BE2C (cell line): ENCODE measurements at regions not wholly inside any gene's neighbourhood (a gene's known extent, or its start where the extent isn't known, plus 50 kb on each side); places are given as distances from the start of the nearest gene placed in this dataset.

Experiments
- DNase-seq: peaks from one replicate; pipeline ENCODE4 v3.0.0-alpha.2; 2020
- H3K27me3 ChIP-seq: fragments of 250-450 bp; sonication (Bioruptor Pico); 2 replicates; pipeline ENCODE4 v1.5.1; 2020; ENCODE audit warnings: mild to moderate bottlenecking
- H3K36me3 ChIP-seq: fragments of 250-450 bp; sonication (Bioruptor Pico); 2 replicates; pipeline ENCODE4 v1.5.1; 2020; ENCODE audit warnings: mild to moderate bottlenecking
- H3K4me1 ChIP-seq: fragments of 250-450 bp; sonication (Bioruptor Pico); 2 replicates; pipeline ENCODE4 v1.5.1; 2020
- H3K4me3 ChIP-seq: 2 replicates; pipeline ENCODE4 v1.5.1; 2011; ENCODE audit warnings: low read depth, low read length
- H3K9me3 ChIP-seq: fragments of 250-450 bp; sonication (Bioruptor Pico); 2 replicates; pipeline ENCODE4 v1.5.1; 2020
- CTCF ChIP-seq: IDR thresholded peaks from 2 replicates; pipeline ENCODE4 v1.5.1; 2012; ENCODE audit warnings: mild to moderate bottlenecking, low read depth, low read length

- Histone ChIP-seq H3K27me3 (no peaks in the 10 kb centered on the region), H3K36me3 (no peaks in the 10 kb centered on the region), H3K4me3 (no peak overlapping the region), H3K9me3 (no peaks in the 10 kb centered on the region), H3K4me1 (no peaks in the 10 kb centered on the region)
- DNase-seq: no peak
- no peak for TF ChIP-seq CTCF
Measured at GRCh38 chr4:58261526-58261925, 1151.3 kb upstream of the IGFBP7 start.

DNA sequence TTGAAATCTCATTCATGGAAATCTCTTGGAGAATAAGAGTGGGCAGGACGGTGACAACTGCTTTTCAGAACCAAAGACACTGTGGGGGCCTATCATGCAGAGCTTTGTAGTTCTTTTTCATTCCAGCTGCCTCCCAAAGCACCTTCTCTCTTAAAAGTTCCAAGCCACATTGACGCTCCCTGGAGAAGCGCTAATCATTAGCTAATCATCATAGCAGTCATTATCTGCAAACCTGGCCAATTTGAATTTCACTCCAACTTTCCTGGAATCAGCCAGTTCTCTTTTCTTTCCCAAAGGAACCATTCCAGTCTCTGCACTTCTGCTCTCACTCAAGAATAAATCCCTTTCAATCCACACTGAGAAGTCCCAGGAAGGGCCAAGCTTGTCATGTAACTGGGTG is 1144.1 kb upstream of the IGFBP7 start:
- H3K36me3 ChIP-seq: no peaks in the 10 kb centered on the region
- H3K9me3 ChIP-seq: no peaks in the 10 kb centered on the region
- H3K4me3 ChIP-seq: no peak overlapping the region
- no peaks in the 10 kb centered on the region for H3K27me3 ChIP-seq
- DNase-seq: no peak
- no peaks in the 10 kb centered on the region for H3K4me1 ChIP-seq
- TF ChIP-seq CTCF: no peak

GRCh38 chr4:58252656-58253055 is 1142.5 kb upstream of the IGFBP7 start:
- Histone ChIP-seq H3K9me3 (no peaks in the 10 kb centered on the region), H3K4me1 (no peaks in the 10 kb centered on the region), H3K4me3 (no peak overlapping the region), H3K27me3 (no peaks in the 10 kb centered on the region), H3K36me3 (no peaks in the 10 kb centered on the region)
- no peak for DNase-seq
- no peak for TF ChIP-seq CTCF

DNA sequence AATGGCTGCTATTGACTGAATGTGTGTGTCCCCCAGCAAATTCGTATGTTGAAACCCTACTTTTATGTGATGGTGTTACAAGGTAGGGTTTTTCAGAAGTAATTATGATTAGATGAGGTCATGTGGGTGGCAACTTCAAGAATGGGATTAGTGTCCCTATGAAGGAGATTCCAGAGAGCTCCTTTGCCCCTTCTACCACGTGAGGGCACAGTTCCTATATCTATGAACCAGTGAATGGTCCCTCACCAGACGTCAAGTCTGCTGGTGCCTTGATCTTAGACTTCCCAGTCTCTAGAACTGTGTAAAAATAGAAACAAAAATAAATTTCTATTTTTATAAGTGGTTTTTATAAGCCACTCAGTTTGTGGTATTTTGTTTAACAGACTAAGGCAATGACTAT is 1137.6 kb upstream of the IGFBP7 start:
- Histone ChIP-seq H3K9me3 (no peaks in the 10 kb centered on the region), H3K27me3 (no peaks in the 10 kb centered on the region), H3K36me3 (no peaks in the 10 kb centered on the region), H3K4me3 (no peak overlapping the region), H3K4me1 (no peaks in the 10 kb centered on the region)
- no peak for DNase-seq
- TF ChIP-seq CTCF: peak; percentile 15; the same call in 1 of the 2 replicates

DNA sequence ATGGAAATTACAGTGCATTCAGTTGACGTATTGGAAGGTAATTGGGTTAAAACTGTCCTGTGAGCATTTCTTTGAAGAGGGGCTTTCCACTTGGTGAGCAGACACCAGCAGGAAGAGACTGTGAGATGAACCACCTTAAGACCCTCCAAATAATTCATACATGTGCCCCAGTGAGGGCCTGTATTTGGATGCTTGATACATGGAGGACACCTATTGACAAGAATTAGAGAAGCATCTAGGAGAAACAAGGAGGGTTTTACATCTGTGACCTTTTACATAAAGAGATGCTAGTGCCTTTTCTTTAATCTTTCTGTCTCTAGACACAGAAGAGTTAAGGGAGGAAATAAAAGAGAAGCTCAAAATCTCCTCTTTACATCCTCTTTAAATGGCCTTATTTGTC is 1115.3 kb upstream of the IGFBP7 start:
- no peak for DNase-seq
- no peak overlapping the region for H3K4me3 ChIP-seq
- H3K36me3 ChIP-seq: no peaks in the 10 kb centered on the region
- H3K4me1 ChIP-seq: no peaks in the 10 kb centered on the region
- no peaks in the 10 kb centered on the region for H3K27me3 ChIP-seq
- TF ChIP-seq CTCF: 0 out of 2 replicates have a peak, but pooled peaks have one; percentile 3
- no peaks in the 10 kb centered on the region for H3K9me3 ChIP-seq

GRCh38 chr4:58219179-58219578 is 1109.0 kb upstream of the IGFBP7 start:
- TF ChIP-seq CTCF: no peak
- Histone ChIP-seq H3K4me3 (no peak overlapping the region), H3K4me1 (no peaks in the 10 kb centered on the region), H3K36me3 (no peaks in the 10 kb centered on the region), H3K9me3 (no peaks in the 10 kb centered on the region), H3K27me3 (no peaks in the 10 kb centered on the region)
- no peak for DNase-seq
